DMS53 (cell line): ENCODE measurements at regions not wholly inside any gene's neighbourhood (a gene's known extent, or its start where the extent isn't known, plus 50 kb on each side); places are given as distances from the start of the nearest gene placed in this dataset.

Experiments
- DNase-seq: peaks from one replicate; lab custom pipeline; 2025; lab: John Stamatoyannopoulos, UW

- no peak for DNase-seq
These were observed 331.9 kb downstream of the AJAP1 start for GRCh38 chr1:4986306-4986705.

- no peak for DNase-seq
These were observed 330.4 kb downstream of the AJAP1 start for GRCh38 chr1:4984841-4985240.

- DNase-seq: no peak
These were observed 325.8 kb downstream of the AJAP1 start for GRCh38 chr1:4980211-4980610.

GRCh38 chr1:4978660-4979390 is 324.4 kb downstream of the AJAP1 start:
- no peak for DNase-seq

GRCh38 chr1:4977701-4978100 is 323.3 kb downstream of the AJAP1 start:
- no peak for DNase-seq

- no peak for DNase-seq
These were observed 322.5 kb downstream of the AJAP1 start for GRCh38 chr1:4976859-4977440.

GRCh38 chr1:4975856-4976255 is 321.4 kb downstream of the AJAP1 start:
- no peak for DNase-seq

- no peak for DNase-seq
These were observed 320.7 kb downstream of the AJAP1 start for GRCh38 chr1:4974981-4975685.

- no peak for DNase-seq
These were observed 318.9 kb downstream of the AJAP1 start for GRCh38 chr1:4973341-4973740.

GRCh38 chr1:4972761-4973320 is 318.4 kb downstream of the AJAP1 start:
- DNase-seq: no peak

- DNase-seq: no peak
These were observed 317.3 kb downstream of the AJAP1 start for GRCh38 chr1:4971666-4972065.

- no peak for DNase-seq
These were observed 316.1 kb downstream of the AJAP1 start for GRCh38 chr1:4970532-4970931.

GRCh38 chr1:4969556-4970129 is 315.2 kb downstream of the AJAP1 start:
- no peak for DNase-seq

GRCh38 chr1:4965346-4966075 is 311.1 kb downstream of the AJAP1 start:
- no peak for DNase-seq

- no peak for DNase-seq
These were observed 310.4 kb downstream of the AJAP1 start for GRCh38 chr1:4964634-4965345.

- no peak for DNase-seq
These were observed 308.8 kb downstream of the AJAP1 start for GRCh38 chr1:4963251-4963650.

- no peak for DNase-seq
These were observed 308.4 kb downstream of the AJAP1 start for GRCh38 chr1:4962836-4963235.

GRCh38 chr1:4961935-4962645 is 307.7 kb downstream of the AJAP1 start:
- no peak for DNase-seq

GRCh38 chr1:4960782-4961475 is 306.5 kb downstream of the AJAP1 start:
- DNase-seq: no peak

GRCh38 chr1:4960336-4960735 is 305.9 kb downstream of the AJAP1 start:
- no peak for DNase-seq
